ENCODE measurements at regions not wholly inside any gene's neighbourhood (a gene's known extent, or its start where the extent isn't known, plus 50 kb on each side); places are given as distances from the start of the nearest gene placed in this dataset.

DNA sequence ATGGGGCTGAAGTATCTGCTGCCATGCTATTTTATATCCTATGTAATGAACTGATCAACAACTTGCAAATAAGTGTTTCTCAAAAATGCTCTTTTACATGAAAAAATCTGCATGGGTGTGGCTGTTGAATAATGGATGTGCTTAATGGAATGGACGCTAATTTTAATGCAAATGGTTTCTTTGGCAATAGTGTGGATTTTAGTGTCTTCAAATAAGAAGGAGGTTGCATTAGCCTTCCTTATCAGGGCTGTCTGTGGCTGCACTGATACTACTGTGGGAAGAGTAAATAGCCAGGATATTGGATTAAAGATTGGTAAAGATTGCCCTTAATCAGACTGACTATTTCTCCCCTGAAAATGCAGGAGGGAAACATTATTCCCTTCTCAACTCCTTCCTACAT lies 121.9 kb upstream of the STK32A start:
- no peak for TF ChIP-seq EZH2phosphoT487 (IDR thresholded peaks at IDR 0.05)
- TF ChIP-seq, protein P1, sequence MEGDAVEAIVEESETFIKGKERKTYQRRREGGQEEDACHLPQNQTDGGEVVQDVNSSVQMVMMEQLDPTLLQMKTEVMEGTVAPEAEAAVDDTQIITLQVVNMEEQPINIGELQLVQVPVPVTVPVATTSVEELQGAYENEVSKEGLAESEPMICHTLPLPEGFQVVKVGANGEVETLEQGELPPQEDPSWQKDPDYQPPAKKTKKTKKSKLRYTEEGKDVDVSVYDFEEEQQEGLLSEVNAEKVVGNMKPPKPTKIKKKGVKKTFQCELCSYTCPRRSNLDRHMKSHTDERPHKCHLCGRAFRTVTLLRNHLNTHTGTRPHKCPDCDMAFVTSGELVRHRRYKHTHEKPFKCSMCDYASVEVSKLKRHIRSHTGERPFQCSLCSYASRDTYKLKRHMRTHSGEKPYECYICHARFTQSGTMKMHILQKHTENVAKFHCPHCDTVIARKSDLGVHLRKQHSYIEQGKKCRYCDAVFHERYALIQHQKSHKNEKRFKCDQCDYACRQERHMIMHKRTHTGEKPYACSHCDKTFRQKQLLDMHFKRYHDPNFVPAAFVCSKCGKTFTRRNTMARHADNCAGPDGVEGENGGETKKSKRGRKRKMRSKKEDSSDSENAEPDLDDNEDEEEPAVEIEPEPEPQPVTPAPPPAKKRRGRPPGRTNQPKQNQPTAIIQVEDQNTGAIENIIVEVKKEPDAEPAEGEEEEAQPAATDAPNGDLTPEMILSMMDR (IDR thresholded peaks at IDR 0.05) = no peak
